SJSA1 (cell line): ENCODE measurements at regions not wholly inside any gene's neighbourhood (a gene's known extent, or its start where the extent isn't known, plus 50 kb on each side); places are given as distances from the start of the nearest gene placed in this dataset.
"Not testable (repeated sequence)": the region's sequence is repeated elsewhere in the genome, so short reads cannot be mapped to it uniquely, and the experiment has no call there.

Experiments
- DNase-seq, 2 experiments: peaks; one replicate each; pipeline ENCODE4 v3.0.0-alpha.2; 2015 to 2020; ENCODE audit warnings: low spot score in 2 of 2, low read depth in 1 of 2
- H3K27ac ChIP-seq: fragments of 250-450 bp; sonication (Bioruptor Pico); 2 replicates; pipeline ENCODE4 v1.5.1; 2020; ENCODE audit warnings: mild to moderate bottlenecking, moderate library complexity
- H3K27me3 ChIP-seq: fragments of 250-450 bp; sonication (Bioruptor Pico); replicated peaks from 2 replicates; pipeline ENCODE4 v1.5.1; 2020; ENCODE audit warnings: mild to moderate bottlenecking, moderate library complexity
- H3K36me3 ChIP-seq: fragments of 250-450 bp; sonication (Bioruptor Pico); 2 replicates; pipeline ENCODE4 v1.5.1; 2020; ENCODE audit warnings: mild to moderate bottlenecking
- H3K4me1 ChIP-seq: fragments of 250-450 bp; sonication (Bioruptor Pico); replicated peaks from 2 replicates; pipeline ENCODE4 v1.6.1; 2021; ENCODE audit warnings: mild to moderate bottlenecking
- H3K4me3 ChIP-seq: fragments of 250-450 bp; sonication (Bioruptor Pico); 2 replicates; pipeline ENCODE4 v1.5.1; 2020; ENCODE audit warnings: mild to moderate bottlenecking
- H3K9me3 ChIP-seq: fragments of 250-450 bp; sonication (Bioruptor Pico); replicated peaks from 2 replicates; pipeline ENCODE4 v1.5.1; 2020; ENCODE audit warnings: mild to moderate bottlenecking

DNA sequence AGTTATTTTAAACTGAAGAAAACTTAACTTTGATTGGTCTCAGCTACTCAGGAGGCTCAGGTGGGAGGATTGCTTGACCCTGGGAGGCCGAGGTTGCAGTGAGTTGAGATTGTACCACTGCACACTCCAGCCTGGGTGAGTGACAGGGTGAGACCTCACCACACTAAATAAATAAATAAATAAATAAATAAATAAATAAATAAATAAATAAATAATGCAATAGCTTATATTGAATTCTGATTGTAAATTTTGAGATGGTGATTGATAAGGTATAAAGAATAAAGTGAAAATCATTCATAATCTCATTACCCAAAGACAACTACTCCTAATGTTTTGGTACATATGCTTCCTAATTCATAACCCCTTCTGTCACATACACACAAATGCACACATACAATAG is 58.1 kb downstream of the TUBA3C start:
- no peaks in the 10 kb centered on the region for H3K36me3 ChIP-seq
- DNase-seq, result no peak
- no peaks in the 10 kb centered on the region for H3K27me3 ChIP-seq
- no peak overlapping the region for H3K4me3 ChIP-seq
- H3K27ac ChIP-seq, result no peak overlapping the region
- no peaks in the 10 kb centered on the region for H3K4me1 ChIP-seq
- no peaks in the 10 kb centered on the region for H3K9me3 ChIP-seq

DNA sequence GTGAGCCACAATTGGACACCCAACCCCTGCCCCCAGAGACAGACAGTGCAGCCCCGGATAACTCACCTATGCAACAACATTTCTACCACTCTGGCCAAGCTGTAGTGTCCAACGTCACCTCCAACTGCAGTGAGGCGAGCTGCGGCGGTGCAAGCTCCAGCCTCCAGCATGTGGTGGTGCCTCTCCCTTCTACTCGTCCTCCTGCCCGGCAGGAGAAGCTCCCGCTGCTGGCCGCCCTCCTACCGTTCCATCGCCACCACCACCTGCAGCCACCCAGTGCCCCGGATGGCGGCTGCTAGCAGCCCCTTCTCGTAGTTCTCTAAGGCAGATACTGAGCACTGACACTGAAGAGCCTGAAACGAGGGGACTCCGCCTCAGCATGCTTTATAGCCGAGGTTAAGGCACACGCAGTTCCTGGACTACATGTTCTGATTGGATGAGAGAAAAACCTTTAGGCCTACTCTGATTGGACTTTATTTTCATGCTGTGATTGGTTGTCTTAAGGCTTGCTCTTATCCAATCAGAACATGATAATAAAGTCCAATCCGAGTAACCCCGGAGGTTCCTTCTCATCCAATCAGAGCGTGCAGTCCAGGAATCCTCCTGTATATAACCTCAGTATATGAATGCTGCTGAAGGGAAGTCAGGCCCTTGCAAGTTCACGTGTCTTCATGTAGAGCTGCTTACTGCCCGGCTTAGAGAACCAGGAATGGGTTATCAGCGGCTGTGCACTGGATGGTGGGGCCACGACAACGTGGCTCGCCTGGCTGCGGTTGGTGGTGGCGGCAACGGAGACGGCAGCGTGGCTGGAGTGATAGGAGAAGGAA is 63.5 kb downstream of the TUBA3C start:
- DNase-seq, result no peak
- Histone ChIP-seq H3K4me3 (no peak overlapping the region), H3K9me3 (no peaks in the 10 kb centered on the region), H3K27ac (no peak overlapping the region), H3K4me1 (no peaks in the 10 kb centered on the region), H3K27me3 (no peaks in the 10 kb centered on the region), H3K36me3 (no peaks in the 10 kb centered on the region)

DNA sequence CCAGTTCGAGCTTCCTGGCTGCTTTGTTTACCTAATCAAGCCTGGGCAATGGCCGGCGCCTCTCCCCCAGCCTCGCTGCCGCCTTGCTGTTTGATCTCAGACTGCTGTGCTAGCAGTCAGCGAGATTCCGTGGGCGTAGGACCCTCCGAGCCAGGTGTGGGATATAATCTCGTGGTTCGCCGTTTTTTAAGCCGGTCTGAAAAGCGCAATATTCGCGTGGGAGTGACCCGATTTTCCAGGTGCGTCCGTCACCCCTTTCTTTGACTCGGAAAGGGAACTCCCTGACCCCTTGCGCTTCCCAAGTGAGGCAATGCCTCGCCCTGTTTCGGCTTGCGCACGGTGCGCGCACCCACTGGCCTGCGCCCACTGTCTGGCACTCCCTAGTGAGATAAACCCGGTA is 72.4 kb downstream of the TUBA3C start:
- not testable (repeated sequence) for H3K36me3 ChIP-seq, H3K4me3 ChIP-seq, H3K9me3 ChIP-seq, H3K27ac ChIP-seq, H3K27me3 ChIP-seq, H3K4me1 ChIP-seq, DNase-seq

- Histone ChIP-seq H3K36me3 (no peaks in the 10 kb centered on the region), H3K27me3 (no peaks in the 10 kb centered on the region), H3K9me3 (no peaks in the 10 kb centered on the region), H3K4me1 (no peaks in the 10 kb centered on the region), H3K27ac (no peak overlapping the region), H3K4me3 (no peak overlapping the region)
- DNase-seq, result no peak
Measured at GRCh38 chr13:19103140-19103539, 78.5 kb downstream of the TUBA3C start.

- Histone ChIP-seq H3K27ac (no peak overlapping the region), H3K36me3 (no peaks in the 10 kb centered on the region), H3K4me3 (no peak overlapping the region), H3K9me3 (no peaks in the 10 kb centered on the region), H3K27me3 (no peaks in the 10 kb centered on the region), H3K4me1 (no peaks in the 10 kb centered on the region)
- no peak for DNase-seq
Measured at GRCh38 chr13:19093369-19093768, 88.3 kb downstream of the TUBA3C start.

GRCh38 chr13:19090495-19090894 is 91.1 kb downstream of the TUBA3C start:
- H3K36me3 ChIP-seq, result no peaks in the 10 kb centered on the region
- H3K4me1 ChIP-seq, result no peaks in the 10 kb centered on the region
- no peak overlapping the region for H3K27ac ChIP-seq
- no peaks in the 10 kb centered on the region for H3K27me3 ChIP-seq
- no peak for DNase-seq
- no peak overlapping the region for H3K4me3 ChIP-seq
- H3K9me3 ChIP-seq, result no peaks in the 10 kb centered on the region

DNA sequence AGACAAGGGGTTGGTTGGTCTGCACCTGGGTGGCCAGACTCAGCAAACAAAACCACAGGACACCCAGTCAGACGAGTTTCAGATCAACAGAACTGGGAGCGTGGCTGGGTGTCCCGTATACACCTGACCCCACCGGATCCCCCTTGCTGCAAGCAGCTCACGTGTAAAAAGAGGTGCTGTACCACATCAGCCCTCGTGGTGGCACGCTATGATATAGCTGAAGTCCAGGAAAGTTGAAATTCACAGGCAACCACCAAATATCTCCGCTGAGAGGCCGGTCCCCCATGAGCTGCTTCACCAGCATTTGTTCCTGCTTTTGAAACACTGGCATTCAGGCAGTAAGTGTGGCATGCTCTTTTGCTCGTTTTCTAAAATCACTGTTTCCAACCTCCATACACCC is 92.3 kb downstream of the TUBA3C start:
- no peaks in the 10 kb centered on the region for H3K4me1 ChIP-seq
- no peaks in the 10 kb centered on the region for H3K9me3 ChIP-seq
- H3K27me3 ChIP-seq, result no peaks in the 10 kb centered on the region
- DNase-seq, result no peak
- H3K4me3 ChIP-seq, result no peak overlapping the region
- no peak overlapping the region for H3K27ac ChIP-seq
- no peaks in the 10 kb centered on the region for H3K36me3 ChIP-seq

DNA sequence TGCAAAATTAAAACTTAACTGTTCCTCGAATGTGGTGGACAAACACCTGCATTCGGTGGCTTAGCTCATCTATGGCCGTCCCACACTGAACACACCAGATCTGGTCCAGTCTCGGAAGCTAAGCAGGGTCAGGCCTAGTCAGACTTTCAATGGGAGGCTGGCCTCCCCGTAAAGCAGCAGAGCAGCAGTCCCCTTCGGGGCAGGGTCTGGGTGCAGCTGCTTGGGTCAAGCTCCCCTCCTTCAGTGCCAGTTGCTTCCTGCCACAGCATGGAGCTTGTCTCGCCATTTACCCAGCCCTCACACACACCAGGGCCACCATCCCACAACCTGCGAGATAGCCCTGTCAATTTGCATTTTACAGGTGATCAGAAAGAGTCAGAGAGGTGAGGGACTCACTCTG is 93.2 kb downstream of the TUBA3C start:
- no peaks in the 10 kb centered on the region for H3K27me3 ChIP-seq
- no peaks in the 10 kb centered on the region for H3K36me3 ChIP-seq
- no peak overlapping the region for H3K4me3 ChIP-seq
- H3K4me1 ChIP-seq, result no peaks in the 10 kb centered on the region
- no peak overlapping the region for H3K27ac ChIP-seq
- DNase-seq, result no peak
- no peaks in the 10 kb centered on the region for H3K9me3 ChIP-seq

DNA sequence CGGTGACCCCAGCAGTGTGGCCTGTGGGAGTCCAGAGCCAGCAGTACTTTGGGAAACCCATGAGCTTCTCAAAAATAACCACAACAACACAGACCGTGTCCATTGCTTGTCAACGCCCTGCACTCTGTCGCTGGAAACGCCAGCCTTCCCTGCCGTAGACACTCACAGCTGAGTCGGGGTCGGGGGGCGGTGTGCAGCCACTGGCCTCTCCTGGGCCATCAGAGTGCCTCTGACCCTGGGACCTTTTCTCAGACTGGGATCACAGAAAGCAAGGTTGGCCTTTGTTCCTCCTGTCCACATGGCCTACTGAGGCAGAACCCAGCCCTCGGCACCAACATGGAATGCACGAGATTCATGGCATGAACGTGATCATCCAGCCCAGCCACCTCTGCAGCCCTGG is 95.7 kb downstream of the TUBA3C start:
- H3K27ac ChIP-seq, result no peak overlapping the region
- H3K4me3 ChIP-seq, result no peak overlapping the region
- H3K4me1 ChIP-seq, result no peaks in the 10 kb centered on the region
- no peaks in the 10 kb centered on the region for H3K27me3 ChIP-seq
- H3K9me3 ChIP-seq, result no peaks in the 10 kb centered on the region
- DNase-seq, result no peak
- no peaks in the 10 kb centered on the region for H3K36me3 ChIP-seq

- Histone ChIP-seq H3K9me3 (no peaks in the 10 kb centered on the region), H3K4me3 (no peak overlapping the region), H3K4me1 (no peaks in the 10 kb centered on the region), H3K27ac (no peak overlapping the region), H3K36me3 (no peaks in the 10 kb centered on the region), H3K27me3 (no peaks in the 10 kb centered on the region)
- DNase-seq, result no peak
Measured at GRCh38 chr13:19085258-19085657, 96.4 kb downstream of the TUBA3C start.

DNA sequence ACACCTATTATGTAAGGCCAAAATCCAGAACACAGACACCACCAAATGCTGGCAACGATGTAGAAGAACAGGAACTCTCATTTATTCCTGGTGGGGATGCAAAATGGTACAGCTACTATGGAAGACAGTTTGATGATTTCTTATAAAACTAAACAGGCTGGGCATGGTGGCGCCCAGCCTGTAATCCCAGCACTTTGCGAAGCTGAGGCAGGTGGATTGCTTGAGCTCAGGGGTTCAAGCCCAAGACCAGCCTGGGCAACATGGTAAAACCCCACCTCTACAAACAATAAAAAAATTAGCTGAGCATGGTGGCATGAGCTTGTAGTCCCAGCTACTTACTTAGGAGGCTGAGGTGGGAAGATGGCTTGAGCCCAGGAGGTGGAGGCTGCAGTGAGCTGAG is 98.3 kb downstream of the TUBA3C start:
- no peaks in the 10 kb centered on the region for H3K4me1 ChIP-seq

GRCh38 chr13:19075418-19075817 is 106.2 kb downstream of the TUBA3C start:
- Histone ChIP-seq H3K27me3 (no peaks in the 10 kb centered on the region), H3K4me1 (no peaks in the 10 kb centered on the region), H3K9me3 (no peaks in the 10 kb centered on the region), H3K36me3 (no peaks in the 10 kb centered on the region), H3K4me3 (no peak overlapping the region), H3K27ac (no peak overlapping the region)
- DNase-seq, result no peak

More for the DNA sequence above, 98.3 kb downstream of the TUBA3C start:
- Histone ChIP-seq H3K27me3 (no peaks in the 10 kb centered on the region), H3K4me3 (no peak overlapping the region), H3K9me3 (no peaks in the 10 kb centered on the region), H3K27ac (no peak overlapping the region), H3K36me3 (no peaks in the 10 kb centered on the region)
- DNase-seq, result no peak

- no peaks in the 10 kb centered on the region for H3K36me3 ChIP-seq
- no peak for DNase-seq
- no peak overlapping the region for H3K4me3 ChIP-seq
- no peak overlapping the region for H3K27ac ChIP-seq
- no peaks in the 10 kb centered on the region for H3K9me3 ChIP-seq
- no peaks in the 10 kb centered on the region for H3K4me1 ChIP-seq
- H3K27me3 ChIP-seq, result no peaks in the 10 kb centered on the region
Measured at GRCh38 chr13:19074519-19074918, 107.1 kb downstream of the TUBA3C start.

GRCh38 chr13:19074106-19074505 is 107.5 kb downstream of the TUBA3C start:
- H3K27me3 ChIP-seq, H3K4me3 ChIP-seq, H3K9me3 ChIP-seq, DNase-seq, H3K27ac ChIP-seq, H3K36me3 ChIP-seq, H3K4me1 ChIP-seq: not testable (repeated sequence)
